Upper lobe of left lung (tissue), 6 donors: ENCODE measurements at regions not wholly inside any gene's neighbourhood (a gene's known extent, or its start where the extent isn't known, plus 50 kb on each side); places are given as distances from the start of the nearest gene placed in this dataset.

ENCODE experiments used
- ATAC-seq, 2 donors: fragments of 200-7000 bp; cut with Tn5 transposase; one replicate each; pipeline ENCODE4 v1.9.1; 2022; ENCODE audit warnings: mild to moderate bottlenecking in 2 of 2, moderate library complexity in 2 of 2; ENCODE audit not compliant: low FRiP score in 2 of 2
- DNase-seq, 2 donors: peaks; one replicate each; pipeline ENCODE4 v3.0.0-alpha.2; 2019 to 2020
- H3K27ac ChIP-seq, 4 donors: fragments of 200-600 bp; sonication (generic); one replicate each; pipeline ENCODE4 v1.5.1; 2016 to 2019
- H3K27me3 ChIP-seq, 4 donors: fragments of 200-600 bp; sonication (generic); one replicate each; pipeline ENCODE4 v1.5.1; 2017 to 2019
- H3K36me3 ChIP-seq, 4 donors: fragments of 200-600 bp; sonication (generic); one replicate each; pipeline ENCODE4 v1.5.1; 2016 to 2019
- H3K4me1 ChIP-seq, 4 donors: fragments of 200-600 bp; sonication (generic); one replicate each; pipeline ENCODE4 v1.5.1; 2018 to 2019
- H3K4me3 ChIP-seq, 4 donors: fragments of 200-600 bp; sonication (generic); one replicate each; pipeline ENCODE4 v1.5.1; 2017 to 2019; ENCODE audit warnings: mild to moderate bottlenecking in 2 of 4, moderate library complexity in 1 of 4
- H3K9me3 ChIP-seq, 4 donors: fragments of 200-600 bp; sonication (generic); one replicate each; pipeline ENCODE4 v1.5.1; 2018 to 2019
- CTCF ChIP-seq, 6 experiments: fragments of 450-650 bp in 4 of 6; fragments of 200-600 bp in 2 of 6; sonication (generic) in 2 of 6; IDR thresholded peaks; one replicate each; pipeline ENCODE4 v1.5.1; 2016 to 2019; ENCODE audit warnings: antibody characterized with exemption in 6 of 6
- EP300 ChIP-seq, 4 donors: sonication (generic); formaldehyde crosslinking; IDR thresholded peaks; one replicate each; pipeline ENCODE4 v1.5.1; 2017; ENCODE audit warnings: antibody characterized with exemption in 4 of 4, control low read depth in 2 of 4
- POLR2A ChIP-seq, 4 donors: fragments of 450-650 bp; IDR thresholded peaks; one replicate each; pipeline ENCODE4 v1.5.1; 2016 to 2017; ENCODE audit warnings: antibody characterized with exemption in 4 of 4, mild to moderate bottlenecking in 2 of 4
- POLR2AphosphoS5 ChIP-seq, 2 donors: sonication (generic); formaldehyde crosslinking; IDR thresholded peaks; one replicate each; pipeline ENCODE4 v1.5.1; 2017; ENCODE audit warnings: antibody characterized with exemption in 2 of 2
- WGBS, 2 donors: methylation state at CpG; one replicate each; pipeline ENCODE4 v1.1.5; 2017 to 2018; 5-methylcytosine and 5-hydroxymethylcytosine counted together
- donor health status: DM: no; HTN: no; CAD: no; lungs with moderate emphysema.
- donor health status: DM: no; HTN: yes; CAD: no; lungs with severe emphysema.

GRCh38 chr4:182126603-182127002 lies 116.6 kb upstream of the TENM3 start:
- H3K9me3 ChIP-seq: peaks cover 0 to 9% (median 7%) of the 10 kb centered on the region in 4 donors
- no peaks in the 10 kb centered on the region for H3K36me3 ChIP-seq
- H3K27ac ChIP-seq: no peak overlapping the region
- DNase-seq (no peak), ATAC-seq (no peak)
- WGBS, 2 donors: 86 to 91% methylated on average over 2 of the region's 2 CpGs
- H3K4me3 ChIP-seq: no peak overlapping the region
- TF ChIP-seq POLR2A (IDR thresholded peaks at IDR 0.05) (no peak), EP300 (IDR thresholded peaks at IDR 0.05) (no peak), POLR2AphosphoS5 (IDR thresholded peaks at IDR 0.05) (no peak), CTCF (IDR thresholded peaks at IDR 0.05) (no peak)
- no peaks in the 10 kb centered on the region for H3K27me3 ChIP-seq
- H3K4me1 ChIP-seq: no peaks in the 10 kb centered on the region

- Histone ChIP-seq H3K27me3 (peaks cover 0 to 2% (median 0%) of the 10 kb centered on the region in 4 donors), H3K27ac (no peak overlapping the region), H3K36me3 (no peaks in the 10 kb centered on the region), H3K4me1 (no peaks in the 10 kb centered on the region), H3K4me3 (no peak overlapping the region), H3K9me3 (no peaks in the 10 kb centered on the region)
- no peak for DNase-seq
- TF ChIP-seq CTCF (IDR thresholded peaks at IDR 0.05): no peak
- TF ChIP-seq EP300 (IDR thresholded peaks at IDR 0.05): no peak
- TF ChIP-seq POLR2A (IDR thresholded peaks at IDR 0.05): no peak
- no peak for TF ChIP-seq POLR2AphosphoS5 (IDR thresholded peaks at IDR 0.05)
- no peak for ATAC-seq
- WGBS, 2 donors: 67 to 77% methylated on average over 3 of the region's 3 CpGs
These were observed 110.2 kb upstream of the TENM3 start for GRCh38 chr4:182133033-182133432.

GRCh38 chr4:182134261-182134660 lies 108.9 kb upstream of the TENM3 start:
- ATAC-seq (no peak), DNase-seq (no peak)
- Histone ChIP-seq H3K4me3 (no peak overlapping the region), H3K4me1 (no peaks in the 10 kb centered on the region), H3K27me3 (peaks cover 0 to 2% (median 0%) of the 10 kb centered on the region in 4 donors), H3K27ac (no peak overlapping the region), H3K9me3 (no peaks in the 10 kb centered on the region), H3K36me3 (no peaks in the 10 kb centered on the region)
- TF ChIP-seq POLR2AphosphoS5 (IDR thresholded peaks at IDR 0.05): no peak

GRCh38 chr4:182136201-182136600 lies 107.0 kb upstream of the TENM3 start:
- H3K9me3 ChIP-seq: no peaks in the 10 kb centered on the region
- ATAC-seq (no peak), DNase-seq (no peak)
- H3K4me3 ChIP-seq: no peak overlapping the region
- 45 to 67% methylated on average over 3 of the region's 3 CpGs for WGBS, 2 donors
- TF ChIP-seq POLR2AphosphoS5 (IDR thresholded peaks at IDR 0.05): no peak
- TF ChIP-seq CTCF (IDR thresholded peaks at IDR 0.05): no peak
- no peak for TF ChIP-seq POLR2A (IDR thresholded peaks at IDR 0.05)
- no peak for TF ChIP-seq EP300 (IDR thresholded peaks at IDR 0.05)
- peaks cover 2 to 7% (median 3%) of the 10 kb centered on the region in 4 donors for H3K27me3 ChIP-seq
- H3K4me1 ChIP-seq: no peaks in the 10 kb centered on the region
- H3K27ac ChIP-seq: no peak overlapping the region
- H3K36me3 ChIP-seq: no peaks in the 10 kb centered on the region

GRCh38 chr4:182137343-182137742 lies 105.9 kb upstream of the TENM3 start:
- H3K27ac ChIP-seq: no peak overlapping the region
- H3K4me1 ChIP-seq: peaks cover 0 to 3% (median 2%) of the 10 kb centered on the region in 4 donors
- H3K4me3 ChIP-seq: no peak overlapping the region
- H3K9me3 ChIP-seq: no peaks in the 10 kb centered on the region
- no peaks in the 10 kb centered on the region for H3K36me3 ChIP-seq
- no peak for ATAC-seq
- WGBS, 2 donors: 47 to 55% methylated on average over 4 of the region's 4 CpGs
- H3K27me3 ChIP-seq: peaks cover 2 to 11% (median 7%) of the 10 kb centered on the region in 4 donors
- no peak for TF ChIP-seq POLR2AphosphoS5 (IDR thresholded peaks at IDR 0.05)
- TF ChIP-seq EP300 (IDR thresholded peaks at IDR 0.05): no peak
- no peak for TF ChIP-seq CTCF (IDR thresholded peaks at IDR 0.05)
- no peak for TF ChIP-seq POLR2A (IDR thresholded peaks at IDR 0.05)
- no peak for DNase-seq
